ENCODE measurements at regions not wholly inside any gene's neighbourhood (a gene's known extent, or its start where the extent isn't known, plus 50 kb on each side); places are given as distances from the start of the nearest gene placed in this dataset.

DNA sequence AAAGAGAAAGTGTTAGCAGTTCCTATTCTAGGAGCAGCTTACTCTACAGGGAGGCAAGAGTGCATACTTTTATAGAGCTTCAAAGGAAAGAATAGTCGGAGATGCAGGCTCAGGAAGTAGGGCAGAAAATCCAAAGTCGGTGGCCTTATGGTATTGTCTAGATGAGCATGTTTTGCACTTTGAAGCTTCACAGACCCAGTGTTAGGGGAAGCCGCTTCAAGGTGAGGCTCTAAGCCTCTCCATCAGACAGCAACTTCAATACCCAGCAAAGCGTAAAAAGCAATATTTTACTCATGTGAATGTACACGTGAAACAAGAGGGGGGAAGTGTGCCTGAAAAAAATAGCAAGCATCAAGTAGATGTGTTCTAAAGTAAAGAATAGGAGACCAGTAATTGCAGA is 125.6 kb upstream of the RASGRP1 start:
- TF ChIP-seq, protein P1, sequence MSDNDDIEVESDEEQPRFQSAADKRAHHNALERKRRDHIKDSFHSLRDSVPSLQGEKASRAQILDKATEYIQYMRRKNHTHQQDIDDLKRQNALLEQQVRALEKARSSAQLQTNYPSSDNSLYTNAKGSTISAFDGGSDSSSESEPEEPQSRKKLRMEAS (IDR thresholded peaks at IDR 0.05; ENCODE audit: insufficient read depth, insufficient read length): no peak
- TF ChIP-seq POLR2AphosphoS5 (IDR thresholded peaks at IDR 0.05; ENCODE audit: insufficient read depth, low read depth, low read length) (no peak), POLR2A (IDR thresholded peaks at IDR 0.05; ENCODE audit: low read depth, low read length) (no peak), EZH2 (IDR thresholded peaks at IDR 0.05; ENCODE audit: borderline replicate concordance, low read depth, low read length, severe bottlenecking) (no peak), FOS (IDR thresholded peaks at IDR 0.05; ENCODE audit: borderline replicate concordance, insufficient read depth, low read length) (no peak), GATA2 (IDR thresholded peaks at IDR 0.05; ENCODE audit: insufficient read depth, insufficient read length, low read depth, low read length) (no peak), MYC (IDR thresholded peaks at IDR 0.05; ENCODE audit: low read depth, low read length) (no peak), JUN (IDR thresholded peaks at IDR 0.05; ENCODE audit: borderline replicate concordance, insufficient read depth, insufficient read length, low read depth) (no peak)
- TF ChIP-seq, protein P2, sequence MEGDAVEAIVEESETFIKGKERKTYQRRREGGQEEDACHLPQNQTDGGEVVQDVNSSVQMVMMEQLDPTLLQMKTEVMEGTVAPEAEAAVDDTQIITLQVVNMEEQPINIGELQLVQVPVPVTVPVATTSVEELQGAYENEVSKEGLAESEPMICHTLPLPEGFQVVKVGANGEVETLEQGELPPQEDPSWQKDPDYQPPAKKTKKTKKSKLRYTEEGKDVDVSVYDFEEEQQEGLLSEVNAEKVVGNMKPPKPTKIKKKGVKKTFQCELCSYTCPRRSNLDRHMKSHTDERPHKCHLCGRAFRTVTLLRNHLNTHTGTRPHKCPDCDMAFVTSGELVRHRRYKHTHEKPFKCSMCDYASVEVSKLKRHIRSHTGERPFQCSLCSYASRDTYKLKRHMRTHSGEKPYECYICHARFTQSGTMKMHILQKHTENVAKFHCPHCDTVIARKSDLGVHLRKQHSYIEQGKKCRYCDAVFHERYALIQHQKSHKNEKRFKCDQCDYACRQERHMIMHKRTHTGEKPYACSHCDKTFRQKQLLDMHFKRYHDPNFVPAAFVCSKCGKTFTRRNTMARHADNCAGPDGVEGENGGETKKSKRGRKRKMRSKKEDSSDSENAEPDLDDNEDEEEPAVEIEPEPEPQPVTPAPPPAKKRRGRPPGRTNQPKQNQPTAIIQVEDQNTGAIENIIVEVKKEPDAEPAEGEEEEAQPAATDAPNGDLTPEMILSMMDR (IDR thresholded peaks at IDR 0.05; ENCODE audit: extremely low read depth in 1 of 2, insufficient read depth in 1 of 2, low read depth in 1 of 2, low read length in 2 of 2): no peak

Data from endothelial cell of umbilical vein (primary cell).